ENCODE measurements at regions not wholly inside any gene's neighbourhood (a gene's known extent, or its start where the extent isn't known, plus 50 kb on each side); places are given as distances from the start of the nearest gene placed in this dataset.

- no peak for DNase-seq
Observed at GRCh38 chr2:168340931-168341330, 93.5 kb upstream of the STK39 start.

GRCh38 chr2:168343586-168343985 is 96.2 kb upstream of the STK39 start:
- DNase-seq, result no peak

DNA sequence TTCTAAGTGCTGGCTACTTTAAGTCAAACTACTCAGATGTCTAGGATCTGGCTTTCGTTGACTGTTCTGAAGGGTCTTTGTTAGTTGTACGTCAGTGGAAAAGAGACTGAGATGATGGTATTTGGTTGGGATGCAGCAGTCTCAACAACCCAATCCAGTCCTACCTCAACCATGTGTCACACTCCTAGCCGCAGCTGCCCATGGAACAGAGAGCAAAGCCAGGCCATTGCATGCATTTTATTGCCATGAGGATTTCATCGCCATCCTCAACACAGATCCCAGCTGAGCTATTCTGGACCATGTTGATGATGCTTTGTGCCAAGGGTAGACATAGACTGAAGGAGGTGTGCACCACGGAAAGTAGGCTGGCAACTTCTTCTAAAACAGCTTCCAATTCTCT is 97.3 kb upstream of the STK39 start:
- no peak for DNase-seq

GRCh38 chr2:168345601-168346000 is 98.2 kb upstream of the STK39 start:
- DNase-seq, result no peak

- peak; percentile 34 to 92 for DNase-seq
Observed at GRCh38 chr2:168346725-168347477, 99.5 kb upstream of the STK39 start.

- DNase-seq, result peak in 1 of 2 donors; percentile 41
Observed at GRCh38 chr2:168348076-168348475, 100.7 kb upstream of the STK39 start.

DNA sequence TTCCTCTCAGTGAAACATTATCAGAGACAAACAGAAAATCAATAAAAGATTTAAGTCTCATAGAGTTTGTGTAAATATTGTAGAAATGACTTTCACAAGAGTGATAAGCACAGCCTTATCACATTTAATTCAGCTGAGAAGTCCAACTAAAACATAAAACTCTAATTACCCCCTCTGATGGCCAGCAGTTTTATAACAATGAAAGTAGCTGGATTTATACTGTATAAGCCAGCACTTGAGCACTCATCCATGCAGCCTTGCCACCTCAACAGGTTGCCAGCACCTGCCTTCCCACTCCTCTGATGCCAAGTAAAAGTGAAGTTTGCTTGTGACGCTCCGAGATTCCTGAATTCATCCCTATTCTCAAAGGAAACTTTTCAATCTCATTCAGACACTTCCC is 103.0 kb upstream of the STK39 start:
- DNase-seq, result no peak

DNA sequence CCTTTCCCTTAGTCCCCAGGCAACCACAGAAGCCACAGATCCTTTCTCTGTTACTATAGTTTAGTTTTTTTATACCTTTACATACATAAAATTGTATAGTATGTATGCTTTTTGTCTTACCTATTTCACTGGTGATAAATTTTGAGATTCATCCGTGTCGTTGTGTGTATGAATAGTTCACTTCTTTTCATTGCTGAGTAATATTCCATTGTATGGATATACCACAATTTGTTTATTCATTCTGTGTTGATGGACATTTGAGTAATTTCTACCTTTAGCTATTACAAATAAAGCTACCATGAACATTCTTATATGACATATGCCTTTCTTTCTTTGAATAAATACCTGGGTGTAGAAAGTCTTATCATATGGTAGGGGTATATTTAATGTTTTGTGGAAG is 102.8 kb upstream of the CERS6 start:
- DNase-seq, result no peak

DNA sequence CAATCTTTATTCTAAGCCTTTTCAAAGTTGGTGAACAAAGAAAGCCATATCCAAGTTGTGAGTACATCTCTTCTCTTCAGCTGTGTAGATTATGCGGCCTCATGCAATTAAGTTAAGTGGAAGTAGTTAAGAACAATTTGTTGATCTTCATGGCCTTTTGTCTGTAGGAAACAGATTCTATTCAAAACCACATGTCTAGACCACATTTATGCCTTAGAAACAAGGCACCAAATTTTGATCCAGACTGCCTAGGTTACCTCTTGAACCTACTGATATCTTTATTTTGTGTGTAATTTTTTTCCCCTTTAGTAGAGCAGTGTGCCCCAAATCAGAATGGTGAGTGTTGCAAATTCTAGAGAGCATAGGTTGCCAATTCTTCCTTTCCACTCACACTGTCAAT is 101.6 kb upstream of the CERS6 start:
- no peak for DNase-seq

DNA sequence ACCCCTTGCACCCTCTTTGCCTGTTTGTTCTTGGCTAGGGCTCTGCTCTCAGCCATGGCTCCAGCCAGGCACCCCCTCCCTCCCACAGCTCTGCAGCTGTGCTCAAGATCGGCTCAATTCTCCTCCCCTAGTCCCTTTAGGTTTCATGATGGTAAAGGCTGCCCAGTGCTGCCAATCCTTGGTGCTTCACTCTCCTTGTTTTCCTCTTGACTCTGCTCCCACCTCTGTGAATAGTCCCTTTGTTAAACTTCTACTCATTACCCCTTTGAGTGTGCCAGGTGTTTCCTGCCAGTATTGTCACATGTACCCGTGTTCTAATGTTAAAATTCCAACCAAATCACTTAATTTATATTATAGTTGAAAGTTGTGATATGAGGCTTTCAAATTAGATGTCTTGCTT is 101.0 kb upstream of the CERS6 start:
- DNase-seq, result no peak

DNA sequence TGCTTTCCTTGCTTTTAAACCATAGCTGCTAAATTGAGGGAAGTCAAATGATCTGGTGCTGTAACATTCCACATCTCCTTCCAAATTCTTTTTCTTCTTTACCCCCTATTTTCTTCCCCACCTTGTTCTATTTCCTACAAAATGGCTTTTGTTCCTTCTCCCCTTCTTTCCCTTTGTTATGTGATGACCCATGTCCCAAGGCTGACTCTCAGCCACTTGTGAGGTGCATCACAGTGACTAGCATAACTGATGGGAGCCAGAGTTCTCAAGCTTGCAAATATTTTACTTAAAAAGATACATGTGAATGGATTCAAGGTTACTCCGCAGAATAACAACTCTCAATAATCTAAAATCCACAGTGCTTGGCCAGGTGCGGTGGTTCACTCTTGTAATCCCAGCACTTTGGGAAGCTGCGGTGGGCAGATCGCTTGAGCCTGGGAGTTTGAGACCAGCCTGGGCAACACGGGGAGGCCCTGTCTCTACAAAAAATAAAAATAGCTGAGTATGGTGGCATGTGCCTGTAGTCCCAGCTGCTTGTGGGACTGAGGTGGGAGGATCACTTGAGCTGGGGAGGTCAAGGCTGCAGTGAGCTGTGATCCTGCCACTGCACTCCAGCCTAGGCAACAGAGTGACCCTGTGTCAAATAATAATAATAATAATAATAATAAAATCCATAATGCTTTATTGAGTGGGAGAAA is 100.1 kb upstream of the CERS6 start:
- DNase-seq, result no peak

- no peak for DNase-seq
Observed at GRCh38 chr2:168356477-168356835, 99.6 kb upstream of the CERS6 start.

DNA sequence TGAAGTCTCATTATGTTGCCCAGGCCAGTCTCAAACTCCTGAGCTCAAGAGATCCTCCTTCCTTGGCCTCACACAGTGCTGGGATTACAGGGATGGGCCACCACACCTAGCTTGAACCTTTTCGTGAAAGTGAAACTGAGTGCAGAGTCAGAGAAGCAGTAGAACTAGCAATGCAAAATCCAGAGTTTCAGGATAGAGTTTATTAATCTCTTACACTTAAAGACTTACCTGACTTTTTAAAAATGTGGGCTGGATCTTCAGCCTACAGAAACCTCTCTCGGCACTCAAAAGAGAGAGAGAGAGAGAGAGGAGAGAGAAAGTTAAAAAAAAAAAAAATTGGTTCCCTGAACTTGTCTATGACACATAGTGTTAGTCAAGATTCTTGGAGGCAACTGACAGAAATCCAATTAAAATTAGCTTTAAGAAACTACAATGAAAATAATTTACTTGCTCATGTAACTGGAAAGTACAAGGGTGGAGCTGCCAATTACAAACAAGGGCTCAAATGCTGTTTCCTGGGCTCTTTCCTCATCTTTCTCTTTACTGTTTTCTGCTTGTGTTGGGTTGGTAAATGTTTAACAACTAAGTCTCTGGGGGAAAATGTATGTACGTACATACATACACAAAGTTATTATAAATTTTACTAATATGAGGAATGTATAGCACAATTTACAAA is 98.1 kb upstream of the CERS6 start:
- peak in 1 of 2 donors; percentile 36 for DNase-seq

DNA sequence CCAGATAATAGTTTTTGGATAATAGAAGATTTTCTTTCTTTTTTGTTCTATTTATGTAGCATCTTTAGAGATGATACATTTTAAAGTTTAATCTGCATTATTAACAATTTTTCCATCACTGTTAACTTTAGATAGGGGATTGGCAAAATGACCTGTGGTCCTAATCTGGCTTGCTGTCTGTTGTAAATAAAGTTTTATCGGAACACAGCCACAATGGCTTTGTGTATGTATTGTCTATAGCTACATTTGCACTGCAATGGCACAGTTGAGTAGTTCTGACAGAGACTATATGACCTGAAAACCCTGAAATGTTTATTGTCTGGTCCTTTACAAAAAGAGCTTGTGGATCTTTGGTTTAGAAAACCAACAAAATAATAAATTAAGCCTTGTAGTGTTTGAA is 97.0 kb upstream of the CERS6 start:
- DNase-seq, result no peak

GRCh38 chr2:168363347-168364092 is 92.6 kb upstream of the CERS6 start:
- peak; percentile 67 to 77 for DNase-seq

DNA sequence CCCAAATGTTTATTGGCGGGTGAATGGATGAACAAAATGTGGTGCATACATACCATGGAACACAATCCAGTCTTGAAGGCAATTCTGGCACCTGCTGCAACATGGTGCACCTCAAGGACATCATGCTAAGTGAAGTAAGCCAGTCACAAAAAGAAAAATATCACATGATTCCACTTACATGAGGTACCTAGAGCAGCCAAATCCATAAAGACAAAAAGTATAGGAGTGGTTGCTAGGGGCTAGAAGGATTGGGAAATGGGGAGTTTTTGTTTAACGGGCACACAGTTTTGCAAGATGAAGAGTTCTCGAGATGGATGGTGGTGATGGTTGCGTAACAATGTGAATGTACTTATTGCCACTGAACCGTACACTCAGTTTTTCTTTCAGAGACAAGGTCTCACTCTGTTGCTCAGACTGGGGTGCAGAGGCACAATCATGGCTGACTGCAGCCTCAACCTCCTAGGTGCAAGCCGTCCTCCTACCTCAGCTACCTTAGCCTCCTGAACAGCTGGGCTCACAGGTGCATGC is 90.9 kb upstream of the CERS6 start:
- DNase-seq, result peak; percentile 72 to 84

DNA sequence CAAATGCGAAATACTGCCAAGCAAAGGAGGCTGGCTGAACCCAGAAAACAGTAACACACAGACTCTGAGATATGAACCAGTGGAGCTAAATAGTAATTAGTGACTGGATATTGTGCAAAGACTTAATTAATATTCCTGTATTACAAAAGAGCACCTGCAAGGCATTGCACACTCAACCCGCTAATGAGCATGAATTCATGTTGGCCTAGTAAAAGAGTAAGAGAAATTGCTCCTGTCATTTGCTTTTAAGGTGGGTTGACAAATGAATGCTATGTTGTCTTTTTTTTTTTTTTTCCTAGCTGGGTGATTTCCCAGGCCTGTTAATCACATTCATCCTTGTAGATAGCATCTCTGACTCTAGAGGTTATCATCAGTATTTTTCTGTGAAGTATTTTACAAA is 87.0 kb upstream of the CERS6 start:
- no peak for DNase-seq

- DNase-seq, result no peak
Observed at GRCh38 chr2:168371273-168372019, 84.6 kb upstream of the CERS6 start.

GRCh38 chr2:168373468-168373867 is 82.6 kb upstream of the CERS6 start:
- no peak for DNase-seq

GRCh38 chr2:168375195-168375798 is 80.8 kb upstream of the CERS6 start:
- no peak for DNase-seq

- no peak for DNase-seq
Observed at GRCh38 chr2:168378960-168379669, 77.0 kb upstream of the CERS6 start.
